ENCODE measurements at regions not wholly inside any gene's neighbourhood (a gene's known extent, or its start where the extent isn't known, plus 50 kb on each side); places are given as distances from the start of the nearest gene placed in this dataset.

DNA sequence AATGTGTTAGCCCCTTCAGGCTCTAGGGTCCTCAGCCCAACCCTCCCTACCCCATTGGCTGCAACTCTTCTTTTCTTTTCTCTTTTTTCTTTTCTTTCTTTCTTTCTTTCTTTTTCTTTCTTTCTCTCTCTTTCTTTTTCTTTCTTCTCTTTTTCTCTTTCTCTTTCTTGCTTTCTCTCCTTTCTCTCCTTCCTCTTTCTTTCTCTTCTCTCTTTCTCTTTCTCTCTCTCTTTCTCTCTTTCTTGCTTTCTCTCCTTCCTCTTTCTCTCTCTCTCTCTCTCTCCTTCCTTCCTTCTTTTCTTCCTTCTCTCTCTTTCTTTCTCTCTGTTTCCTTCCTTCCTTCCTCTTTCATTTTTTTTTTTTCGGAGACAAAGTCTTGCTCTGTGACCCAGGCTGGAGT lies 458.9 kb downstream of the TYW1 start:
- Histone ChIP-seq H3K4me1 (ENCODE audit: control insufficient read depth, low read length) (no peaks in the 10 kb centered on the region), H3K4me2 (ENCODE audit: low read length) (no peak overlapping the region)
- TF ChIP-seq, protein P1, sequence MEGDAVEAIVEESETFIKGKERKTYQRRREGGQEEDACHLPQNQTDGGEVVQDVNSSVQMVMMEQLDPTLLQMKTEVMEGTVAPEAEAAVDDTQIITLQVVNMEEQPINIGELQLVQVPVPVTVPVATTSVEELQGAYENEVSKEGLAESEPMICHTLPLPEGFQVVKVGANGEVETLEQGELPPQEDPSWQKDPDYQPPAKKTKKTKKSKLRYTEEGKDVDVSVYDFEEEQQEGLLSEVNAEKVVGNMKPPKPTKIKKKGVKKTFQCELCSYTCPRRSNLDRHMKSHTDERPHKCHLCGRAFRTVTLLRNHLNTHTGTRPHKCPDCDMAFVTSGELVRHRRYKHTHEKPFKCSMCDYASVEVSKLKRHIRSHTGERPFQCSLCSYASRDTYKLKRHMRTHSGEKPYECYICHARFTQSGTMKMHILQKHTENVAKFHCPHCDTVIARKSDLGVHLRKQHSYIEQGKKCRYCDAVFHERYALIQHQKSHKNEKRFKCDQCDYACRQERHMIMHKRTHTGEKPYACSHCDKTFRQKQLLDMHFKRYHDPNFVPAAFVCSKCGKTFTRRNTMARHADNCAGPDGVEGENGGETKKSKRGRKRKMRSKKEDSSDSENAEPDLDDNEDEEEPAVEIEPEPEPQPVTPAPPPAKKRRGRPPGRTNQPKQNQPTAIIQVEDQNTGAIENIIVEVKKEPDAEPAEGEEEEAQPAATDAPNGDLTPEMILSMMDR (IDR thresholded peaks at IDR 0.05; ENCODE audit: low read depth, low read length, poor library complexity, severe bottlenecking): no peak
- no peak for TF ChIP-seq EZH2phosphoT487 (IDR thresholded peaks at IDR 0.05; ENCODE audit: borderline replicate concordance, low read length)

DNA sequence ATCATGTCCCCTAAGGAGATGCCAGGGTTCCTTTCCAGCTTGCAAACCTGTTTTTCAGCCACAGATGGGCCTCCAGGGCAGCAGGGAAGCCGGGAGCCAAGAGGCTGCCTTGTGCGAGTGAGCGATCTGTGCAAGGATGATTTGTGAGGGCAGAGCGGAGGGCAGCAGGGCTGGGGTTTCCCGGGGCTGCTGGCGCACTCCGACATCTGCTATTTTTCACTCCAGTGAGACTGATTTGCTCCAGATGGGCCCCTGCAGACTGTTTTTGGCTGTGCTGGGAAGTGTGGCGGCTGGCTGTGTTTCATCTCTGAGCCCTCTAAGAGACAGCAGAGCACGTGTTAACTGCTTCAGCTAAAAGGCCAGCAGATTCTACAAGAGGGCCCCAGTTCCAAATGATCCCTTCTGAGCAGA lies 466.2 kb downstream of the TYW1 start:
- Histone ChIP-seq H3K9me2 (replicated peaks; ENCODE audit: control insufficient read depth, low read length) (no peaks in the 10 kb centered on the region), H3F3A (ENCODE audit: control insufficient read depth, insufficient read depth) (no peaks in the 10 kb centered on the region), H4K20me1 (ENCODE audit: control insufficient read depth, insufficient read depth, low read depth, low read length) (no peaks in the 10 kb centered on the region), H3K4me2 (ENCODE audit: low read length) (no peak overlapping the region), H3K9me3 (ENCODE audit: control insufficient read depth, insufficient read depth, low read length) (peaks cover 3% of the 10 kb centered on the region; the same call in 1 of the 2 replicates), H3K27ac (ENCODE audit: low read depth, low read length) (no peak overlapping the region), H3K79me2 (ENCODE audit: control insufficient read depth, low read length) (no peaks in the 10 kb centered on the region), H3K4me1 (ENCODE audit: control insufficient read depth, low read length) (no peaks in the 10 kb centered on the region), H3K27me3 (ENCODE audit: control insufficient read depth, low read length) (no peaks in the 10 kb centered on the region), H3K36me3 (ENCODE audit: control insufficient read depth, low read length) (no peaks in the 10 kb centered on the region), H3K4me3 (ENCODE audit: low read length) (no peak overlapping the region)
- TF ChIP-seq, protein P1 (IDR thresholded peaks at IDR 0.05; ENCODE audit: low read depth, low read length, poor library complexity, severe bottlenecking): no peak
- TF ChIP-seq EZH2phosphoT487 (IDR thresholded peaks at IDR 0.05; ENCODE audit: borderline replicate concordance, low read length): no peak

More for the DNA sequence above, 458.9 kb downstream of the TYW1 start:
- no peak overlapping the region for H3K4me3 ChIP-seq (ENCODE audit: low read length)
- H3F3A ChIP-seq (ENCODE audit: control insufficient read depth, insufficient read depth): no peaks in the 10 kb centered on the region
- no peaks in the 10 kb centered on the region for H4K20me1 ChIP-seq (ENCODE audit: control insufficient read depth, insufficient read depth, low read depth, low read length)
- no peaks in the 10 kb centered on the region for H3K9me2 ChIP-seq (replicated peaks; ENCODE audit: control insufficient read depth, low read length)
- H3K36me3 ChIP-seq (ENCODE audit: control insufficient read depth, low read length): no peaks in the 10 kb centered on the region
- no peaks in the 10 kb centered on the region for H3K27me3 ChIP-seq (ENCODE audit: control insufficient read depth, low read length)
- no peaks in the 10 kb centered on the region for H3K79me2 ChIP-seq (ENCODE audit: control insufficient read depth, low read length)
- peaks cover 6% of the 10 kb centered on the region; the same call in 1 of the 2 replicates for H3K9me3 ChIP-seq (ENCODE audit: control insufficient read depth, insufficient read depth, low read length)
- H3K27ac ChIP-seq (ENCODE audit: low read depth, low read length): no peak overlapping the region

DNA sequence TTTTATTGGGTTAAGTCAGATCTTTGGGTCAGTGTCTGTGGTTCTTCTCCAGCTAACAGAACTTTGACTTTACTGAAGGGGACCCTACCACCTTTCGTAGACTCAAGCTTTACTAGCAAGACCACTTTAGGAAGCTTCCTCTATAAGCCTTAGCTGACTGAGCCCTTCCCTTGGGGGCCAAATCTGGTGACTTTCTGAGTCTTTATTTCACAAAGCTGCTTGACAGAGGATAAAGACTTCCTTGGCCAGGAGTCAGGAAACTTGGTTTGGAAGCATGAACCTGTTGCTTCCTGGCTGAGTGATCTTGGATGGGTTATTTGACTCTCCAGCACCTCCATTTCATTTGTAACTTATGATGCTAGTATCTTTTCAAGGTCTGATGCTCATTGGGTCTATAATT lies 466.7 kb downstream of the TYW1 start:
- H3K4me3 ChIP-seq (ENCODE audit: low read length): no peak overlapping the region
- no peak overlapping the region for H3K27ac ChIP-seq (ENCODE audit: low read depth, low read length)
- H3K9me3 ChIP-seq (ENCODE audit: control insufficient read depth, insufficient read depth, low read length): peaks cover 5% of the 10 kb centered on the region; the same call in 1 of the 2 replicates
- H3F3A ChIP-seq (ENCODE audit: control insufficient read depth, insufficient read depth): no peaks in the 10 kb centered on the region
- H4K20me1 ChIP-seq (ENCODE audit: control insufficient read depth, insufficient read depth, low read depth, low read length): no peaks in the 10 kb centered on the region
- no peaks in the 10 kb centered on the region for H3K79me2 ChIP-seq (ENCODE audit: control insufficient read depth, low read length)
- TF ChIP-seq EZH2phosphoT487 (IDR thresholded peaks at IDR 0.05; ENCODE audit: borderline replicate concordance, low read length): no peak
- TF ChIP-seq, protein P1 (IDR thresholded peaks at IDR 0.05; ENCODE audit: low read depth, low read length, poor library complexity, severe bottlenecking): no peak
- no peaks in the 10 kb centered on the region for H3K36me3 ChIP-seq (ENCODE audit: control insufficient read depth, low read length)
- no peaks in the 10 kb centered on the region for H3K9me2 ChIP-seq (replicated peaks; ENCODE audit: control insufficient read depth, low read length)
- H3K4me1 ChIP-seq (ENCODE audit: control insufficient read depth, low read length): no peaks in the 10 kb centered on the region
- no peak overlapping the region for H3K4me2 ChIP-seq (ENCODE audit: low read length)
- no peaks in the 10 kb centered on the region for H3K27me3 ChIP-seq (ENCODE audit: control insufficient read depth, low read length)

Data from DOHH2 (cell line).